Effector memory CD8-positive, alpha-beta T cell (primary cell): ENCODE measurements at regions not wholly inside any gene's neighbourhood (a gene's known extent, or its start where the extent isn't known, plus 50 kb on each side); places are given as distances from the start of the nearest gene placed in this dataset.

ENCODE experiments used
- ATAC-seq: fragments of 150-1000 bp; cut with Tn5 transposase; replicated peaks from 2 replicates; pipeline ENCODE4 v1.10.0; 2021; ENCODE audit warnings: mild to moderate bottlenecking, moderate library complexity
- DNase-seq, 3 experiments: peaks; one replicate each; pipeline ENCODE4 v3.0.0; 2021
- H3K27ac Mint-ChIP-seq, 2 donors: one replicate each; pipeline ENCODE4 v1.8.0; 2022; ENCODE audit warnings: mild to moderate bottlenecking in 2 of 2, mixed read lengths in 2 of 2, moderate library complexity in 2 of 2
- H3K27me3 Mint-ChIP-seq, 2 donors: one replicate each; pipeline ENCODE4 v1.8.0; 2022; ENCODE audit warnings: mixed read lengths in 2 of 2
- H3K36me3 Mint-ChIP-seq: one replicate; pipeline ENCODE4 v1.8.0; 2022; ENCODE audit warnings: mild to moderate bottlenecking, moderate library complexity, mixed read lengths; ENCODE audit not compliant: insufficient read depth
- H3K4me1 Mint-ChIP-seq, 2 donors: one replicate each; pipeline ENCODE4 v1.8.0; 2022; ENCODE audit warnings: low read depth in 2 of 2, mixed read lengths in 2 of 2
- H3K4me3 Mint-ChIP-seq, 2 donors: one replicate each; pipeline ENCODE4 v1.8.0; 2022; ENCODE audit warnings: mild to moderate bottlenecking in 2 of 2, mixed read lengths in 2 of 2, moderate library complexity in 2 of 2
- H3K9me3 Mint-ChIP-seq, 2 donors: one replicate each; pipeline ENCODE4 v1.8.0; 2022; ENCODE audit warnings: mixed read lengths in 2 of 2

DNA sequence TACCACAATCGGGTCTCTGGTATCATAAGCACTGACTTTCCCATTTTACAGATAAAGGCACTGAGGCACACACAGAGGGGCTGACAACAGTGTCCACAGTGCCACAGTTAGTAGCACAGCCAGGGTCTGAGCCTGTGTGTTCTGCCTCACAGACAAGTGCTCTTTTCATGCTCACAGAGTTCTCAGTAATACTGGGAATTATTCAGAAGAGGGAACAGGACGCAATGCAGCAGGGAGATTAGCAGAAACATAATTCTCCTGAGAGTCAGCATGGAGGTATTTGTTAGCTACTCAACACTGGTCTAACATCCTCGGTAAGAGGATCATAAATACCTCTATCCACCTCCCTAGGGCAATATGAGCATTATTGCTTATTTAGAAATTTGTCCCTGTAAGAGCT lies 219.3 kb upstream of the EEA1 start:
- peaks cover 11 to 15% of the 10 kb centered on the region in 2 donors for H3K27me3 Mint-ChIP-seq
- no peaks in the 10 kb centered on the region for H3K9me3 Mint-ChIP-seq
- DNase-seq = no peak
- no peak for ATAC-seq
- H3K4me3 Mint-ChIP-seq = no peak overlapping the region
- H3K36me3 Mint-ChIP-seq = no peaks in the 10 kb centered on the region
- no peaks in the 10 kb centered on the region for H3K4me1 Mint-ChIP-seq
- no peak overlapping the region for H3K27ac Mint-ChIP-seq

DNA sequence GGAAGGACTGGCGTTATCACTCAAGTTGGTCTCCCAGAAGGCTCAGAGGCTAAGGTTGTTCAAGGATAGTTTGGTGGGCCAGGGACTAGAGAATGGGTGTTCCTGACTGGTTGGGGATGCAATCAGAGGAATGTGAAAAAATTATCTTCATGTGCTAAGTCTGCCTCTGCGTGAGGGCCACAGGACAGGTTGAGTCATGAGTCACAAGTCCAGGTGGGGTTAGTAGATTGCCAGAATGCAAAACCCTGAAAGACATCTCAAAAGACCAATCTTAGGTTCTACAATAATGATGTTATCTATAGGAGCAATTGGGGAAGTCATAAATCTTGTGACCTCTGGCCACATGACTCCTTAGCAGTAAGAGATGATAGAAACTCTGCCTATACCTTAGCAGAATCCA lies 220.1 kb upstream of the EEA1 start:
- H3K4me1 Mint-ChIP-seq = no peaks in the 10 kb centered on the region
- no peak overlapping the region for H3K27ac Mint-ChIP-seq
- no peaks in the 10 kb centered on the region for H3K36me3 Mint-ChIP-seq
- H3K9me3 Mint-ChIP-seq = no peaks in the 10 kb centered on the region
- ATAC-seq = no peak
- peaks cover 11 to 17% of the 10 kb centered on the region in 2 donors for H3K27me3 Mint-ChIP-seq
- H3K4me3 Mint-ChIP-seq = no peak overlapping the region
- no peak for DNase-seq

DNA sequence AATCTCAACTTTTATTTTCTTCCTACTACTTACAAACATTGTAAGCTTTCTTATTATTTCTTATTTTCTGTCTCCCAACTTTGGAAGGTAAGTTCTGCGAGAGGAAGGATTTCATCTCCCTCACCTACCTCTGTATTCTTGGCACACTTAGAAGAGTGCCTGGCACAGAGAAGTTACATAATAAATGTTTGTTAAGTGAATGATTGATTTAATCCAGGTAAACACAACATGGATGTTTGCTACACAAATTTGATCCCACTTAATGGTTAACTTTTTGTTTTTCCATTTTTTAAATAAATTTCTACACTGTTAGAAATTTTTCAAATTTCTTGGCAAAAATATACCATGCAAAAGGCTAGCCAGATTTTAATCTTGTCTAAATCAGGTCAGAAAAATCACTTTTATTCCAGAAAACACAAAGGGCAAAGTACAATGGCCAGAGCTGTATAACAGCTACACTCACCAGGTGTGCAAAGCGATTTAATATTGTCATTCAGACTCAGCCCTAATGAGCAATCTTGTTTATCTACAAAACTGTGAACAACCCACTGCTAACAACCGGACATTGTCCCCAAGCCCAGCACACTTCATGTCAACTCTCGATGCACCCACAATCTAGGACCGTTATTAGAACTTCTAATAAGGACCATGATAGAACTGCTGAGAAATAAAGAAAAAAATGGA lies 222.1 kb upstream of the EEA1 start:
- DNase-seq (no peak), ATAC-seq (no peak)
- Mint-ChIP-seq H3K27me3 (peaks cover 22 to 32% of the 10 kb centered on the region in 2 donors), H3K4me1 (peaks cover 0 to 3% of the 10 kb centered on the region in 2 donors), H3K4me3 (no peak overlapping the region), H3K27ac (no peak overlapping the region), H3K9me3 (no peaks in the 10 kb centered on the region), H3K36me3 (no peaks in the 10 kb centered on the region)

DNA sequence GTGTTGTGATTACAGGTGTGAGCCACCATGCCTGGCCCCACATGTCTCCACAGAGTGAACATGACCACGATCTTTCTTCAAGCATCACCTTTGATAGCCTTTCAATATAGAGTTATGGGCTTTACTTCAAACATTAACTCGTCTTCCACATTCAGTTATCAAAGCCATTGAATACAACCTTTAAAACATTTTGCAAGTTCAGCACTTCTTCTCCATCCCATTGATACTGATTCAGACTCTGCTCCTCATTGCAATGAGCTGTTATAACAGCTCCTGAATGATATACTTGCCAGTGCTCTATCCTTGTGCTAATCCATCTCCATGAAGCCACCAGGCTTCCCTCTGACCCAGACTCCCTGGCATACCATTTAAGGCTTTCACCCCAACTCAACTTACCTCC lies 223.5 kb upstream of the EEA1 start:
- Mint-ChIP-seq H3K27me3 (peaks cover 33 to 46% of the 10 kb centered on the region in 2 donors), H3K9me3 (peaks cover 3 to 5% of the 10 kb centered on the region in 2 donors), H3K36me3 (no peaks in the 10 kb centered on the region), H3K4me3 (no peak overlapping the region), H3K27ac (no peak overlapping the region), H3K4me1 (peaks cover 0 to 3% of the 10 kb centered on the region in 2 donors)
- DNase-seq = no peak
- ATAC-seq = no peak

GRCh38 chr12:93153321-93153720 lies 224.2 kb upstream of the EEA1 start:
- Mint-ChIP-seq H3K36me3 (no peaks in the 10 kb centered on the region), H3K4me3 (no peak overlapping the region), H3K27me3 (peaks cover 26 to 43% of the 10 kb centered on the region in 2 donors), H3K4me1 (peaks cover 0 to 3% of the 10 kb centered on the region in 2 donors), H3K27ac (no peak overlapping the region), H3K9me3 (peaks cover 3 to 10% of the 10 kb centered on the region in 2 donors)
- ATAC-seq = no peak
- DNase-seq = no peak

DNA sequence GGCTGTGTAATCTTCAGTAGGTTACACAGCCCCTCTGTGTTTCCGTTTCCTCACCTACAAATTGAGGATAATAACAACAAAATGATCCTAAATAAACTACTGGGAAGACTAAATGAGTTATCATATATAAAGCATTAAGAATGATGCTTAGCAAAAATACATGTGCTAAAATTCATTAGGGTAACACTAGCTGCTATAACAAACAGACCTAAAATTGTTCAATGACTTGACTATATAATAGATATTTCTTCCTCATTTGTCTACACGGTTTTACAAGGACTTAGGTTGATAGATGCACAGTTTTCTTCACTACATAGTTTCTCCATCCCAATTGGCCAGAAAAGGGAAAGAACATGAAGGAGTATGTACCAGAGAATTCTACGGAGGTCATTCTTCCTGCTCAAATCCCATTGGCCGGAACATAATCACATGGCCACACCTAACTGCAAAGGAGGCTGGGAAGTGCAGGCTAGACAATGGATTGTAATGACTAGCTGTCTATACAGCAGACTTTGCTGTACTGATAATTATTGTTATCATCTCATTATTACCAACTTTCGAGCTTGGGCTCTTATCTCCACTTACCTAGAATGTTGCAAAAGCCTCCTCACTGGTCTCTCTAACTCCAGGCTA lies 223.5 kb upstream of the NUDT4 start:
- peaks cover 0 to 3% of the 10 kb centered on the region in 2 donors for H3K4me1 Mint-ChIP-seq
- H3K36me3 Mint-ChIP-seq = no peaks in the 10 kb centered on the region
- H3K27me3 Mint-ChIP-seq = peaks cover 25 to 34% of the 10 kb centered on the region in 2 donors
- H3K27ac Mint-ChIP-seq = no peak overlapping the region
- DNase-seq (no peak), ATAC-seq (no peak)
- H3K9me3 Mint-ChIP-seq = peaks cover 3 to 10% of the 10 kb centered on the region in 2 donors
- H3K4me3 Mint-ChIP-seq = no peak overlapping the region

DNA sequence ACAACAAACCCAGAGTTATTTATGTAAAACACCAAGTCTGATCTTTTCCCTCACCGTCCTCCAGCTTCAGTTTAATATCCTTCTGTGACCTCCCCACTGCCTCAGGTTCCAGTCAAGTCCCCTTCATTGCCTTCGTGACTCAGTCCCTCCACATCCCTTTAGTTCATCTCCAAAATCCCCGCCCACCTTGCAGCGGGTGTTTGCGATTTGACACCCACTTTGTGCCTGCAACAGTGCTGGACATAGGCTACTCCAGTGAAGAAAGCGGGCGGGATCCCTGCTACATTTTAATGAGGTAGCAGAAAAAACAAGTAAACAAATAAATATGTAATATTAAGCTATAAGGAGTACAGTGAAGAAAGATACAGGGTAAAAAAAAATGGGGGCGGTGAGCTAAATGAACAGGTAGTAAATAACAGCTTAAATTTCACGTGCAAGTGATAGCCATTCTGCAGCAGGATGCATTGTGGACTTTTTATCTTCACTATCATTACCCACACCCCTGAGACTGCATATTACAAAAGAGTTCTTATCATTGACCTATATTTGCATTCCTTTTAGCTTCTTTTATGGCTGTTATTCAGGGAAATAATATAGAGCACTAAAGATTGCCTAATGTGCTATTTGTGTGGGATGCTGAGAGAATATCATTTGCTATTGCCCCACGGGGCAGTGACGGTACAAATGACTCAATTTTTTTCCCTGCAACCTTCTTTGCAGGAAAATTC lies 222.8 kb upstream of the NUDT4 start:
- Mint-ChIP-seq H3K9me3 (peaks cover 3 to 10% of the 10 kb centered on the region in 2 donors), H3K4me3 (no peak overlapping the region), H3K4me1 (peaks cover 0 to 3% of the 10 kb centered on the region in 2 donors), H3K27me3 (peaks cover 28 to 34% of the 10 kb centered on the region in 2 donors), H3K27ac (no peak overlapping the region), H3K36me3 (no peaks in the 10 kb centered on the region)
- DNase-seq (no peak), ATAC-seq (no peak)

GRCh38 chr12:93156086-93156716 lies 221.5 kb upstream of the NUDT4 start:
- Mint-ChIP-seq H3K27me3 (peaks cover 33 to 43% of the 10 kb centered on the region in 2 donors), H3K9me3 (peaks cover 3 to 10% of the 10 kb centered on the region in 2 donors), H3K4me3 (no peak overlapping the region), H3K4me1 (peaks cover 0 to 3% of the 10 kb centered on the region in 2 donors), H3K36me3 (no peaks in the 10 kb centered on the region), H3K27ac (no peak overlapping the region)
- DNase-seq = no peak
- no peak for ATAC-seq

DNA sequence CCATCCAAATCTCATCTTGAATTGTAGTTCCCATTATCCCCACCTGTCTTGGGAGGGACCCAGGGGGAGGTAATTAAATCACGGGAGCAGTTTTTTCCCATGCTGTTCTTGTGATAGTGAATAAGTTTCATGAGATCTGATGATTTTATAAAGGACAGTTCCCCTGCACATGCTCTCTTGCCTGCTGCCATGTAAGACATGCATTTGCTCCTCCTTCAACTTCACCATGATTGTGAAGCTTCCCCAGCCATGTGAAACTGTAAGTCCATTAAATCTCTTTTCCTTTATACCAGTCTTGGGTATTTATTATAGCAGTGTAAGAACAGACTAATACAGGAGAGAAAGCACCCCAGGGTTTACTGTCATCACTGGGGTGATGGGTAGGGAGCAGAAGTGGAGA lies 220.4 kb upstream of the NUDT4 start:
- no peak overlapping the region for H3K27ac Mint-ChIP-seq
- no peaks in the 10 kb centered on the region for H3K36me3 Mint-ChIP-seq
- no peak for ATAC-seq
- no peak for DNase-seq
- H3K27me3 Mint-ChIP-seq = peaks cover 33 to 44% of the 10 kb centered on the region in 2 donors
- no peak overlapping the region for H3K4me3 Mint-ChIP-seq
- peaks cover 0 to 3% of the 10 kb centered on the region in 2 donors for H3K4me1 Mint-ChIP-seq
- peaks cover 3 to 10% of the 10 kb centered on the region in 2 donors for H3K9me3 Mint-ChIP-seq

DNA sequence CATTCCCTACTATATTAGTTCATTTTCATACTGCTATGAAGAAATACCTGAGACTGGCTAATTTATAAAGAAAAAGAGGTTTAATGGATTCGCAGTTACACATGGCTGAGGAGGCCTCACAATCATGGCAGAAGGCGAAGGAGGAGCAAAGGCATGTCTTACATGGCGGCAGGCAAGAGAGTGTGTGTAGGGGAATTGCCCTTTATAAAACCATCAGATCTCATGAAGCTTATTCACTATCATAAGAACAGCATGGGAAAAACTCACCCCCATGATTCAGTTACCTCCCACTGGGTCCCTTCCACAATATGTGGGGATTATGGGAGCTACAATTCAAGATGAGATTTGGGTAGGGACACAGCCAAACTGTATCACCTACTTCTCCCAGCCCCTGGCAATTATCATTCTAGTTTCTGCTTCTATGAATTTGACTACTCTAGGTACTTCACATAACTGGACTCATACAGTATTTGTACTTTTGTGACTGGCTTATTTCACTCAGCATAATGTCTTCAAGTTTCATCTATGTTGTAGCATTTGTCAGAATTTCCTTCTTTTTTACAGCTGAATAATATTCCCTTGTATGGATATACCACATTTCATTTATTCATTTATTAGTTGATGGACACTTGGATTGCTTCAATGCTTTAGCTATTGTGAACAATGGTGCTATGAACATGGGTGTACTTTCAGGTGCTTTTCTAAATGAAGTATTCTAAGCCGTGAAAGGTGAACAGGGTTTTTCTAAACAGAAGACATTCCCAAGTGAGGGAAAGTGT lies 219.5 kb upstream of the NUDT4 start:
- Mint-ChIP-seq H3K4me3 (no peak overlapping the region), H3K4me1 (peaks cover 0 to 3% of the 10 kb centered on the region in 2 donors), H3K27me3 (peaks cover 35 to 51% of the 10 kb centered on the region in 2 donors)

GRCh38 chr12:93163260-93164036 lies 214.3 kb upstream of the NUDT4 start:
- no peak for DNase-seq
- Mint-ChIP-seq H3K36me3 (no peaks in the 10 kb centered on the region), H3K9me3 (no peaks in the 10 kb centered on the region), H3K4me3 (no peak overlapping the region), H3K27me3 (peaks cover 52 to 67% of the 10 kb centered on the region in 2 donors), H3K27ac (no peak overlapping the region), H3K4me1 (peaks cover 3 to 6% of the 10 kb centered on the region in 2 donors)
- ATAC-seq = no peak

More for the DNA sequence above, 219.5 kb upstream of the NUDT4 start:
- Mint-ChIP-seq H3K9me3 (peaks cover 3 to 10% of the 10 kb centered on the region in 2 donors), H3K27ac (no peak overlapping the region), H3K36me3 (no peaks in the 10 kb centered on the region)
- DNase-seq (no peak), ATAC-seq (no peak)

DNA sequence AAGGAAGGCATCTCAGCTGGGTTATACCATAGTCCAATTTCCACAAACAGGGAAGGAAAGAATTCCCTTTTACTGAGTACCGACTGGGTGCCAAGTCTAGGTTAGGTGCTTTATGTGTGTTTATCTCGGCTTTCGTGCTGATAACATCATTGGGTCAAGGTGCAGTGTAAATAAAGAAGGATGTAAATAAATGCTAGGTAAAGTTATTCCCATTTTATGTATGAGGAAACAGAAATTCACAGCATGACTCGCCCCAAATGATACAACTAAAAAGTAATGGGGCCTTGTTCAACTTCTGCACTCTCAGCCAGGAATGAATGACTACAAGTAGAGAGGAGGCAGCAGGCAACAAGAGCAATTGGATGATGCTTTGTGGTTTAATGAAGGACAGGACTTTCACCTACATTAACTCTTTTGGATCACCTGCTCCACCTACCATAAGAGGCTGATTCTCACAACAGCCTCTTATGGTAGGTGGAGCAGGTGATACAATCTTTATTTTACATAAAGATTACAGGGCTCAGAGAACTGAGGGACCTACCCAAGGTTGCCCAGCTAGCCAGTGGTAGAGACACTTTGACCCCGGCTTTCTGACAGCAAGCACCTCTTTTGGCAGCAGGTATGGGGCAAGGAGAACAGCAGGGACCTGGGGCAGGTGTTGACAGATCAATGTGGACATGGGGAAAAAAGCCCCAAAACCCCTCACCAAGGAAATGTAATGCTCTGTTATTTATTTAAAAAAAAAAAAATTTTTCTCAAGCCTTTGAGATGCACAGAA lies 213.4 kb upstream of the NUDT4 start:
- H3K4me3 Mint-ChIP-seq = no peak overlapping the region
- no peaks in the 10 kb centered on the region for H3K9me3 Mint-ChIP-seq
- peaks cover 3 to 6% of the 10 kb centered on the region in 2 donors for H3K4me1 Mint-ChIP-seq
- DNase-seq (no peak), ATAC-seq (no peak)
- no peaks in the 10 kb centered on the region for H3K36me3 Mint-ChIP-seq
- H3K27ac Mint-ChIP-seq = no peak overlapping the region
- peaks cover 52 to 67% of the 10 kb centered on the region in 2 donors for H3K27me3 Mint-ChIP-seq
